GM04503 (cell line): ENCODE measurements at regions not wholly inside any gene's neighbourhood (a gene's known extent, or its start where the extent isn't known, plus 50 kb on each side); places are given as distances from the start of the nearest gene placed in this dataset.

Experiments
- DNase-seq: peaks from one replicate; pipeline ENCODE4 v3.0.0-alpha.2; 2012; ENCODE audit warnings: low read depth

DNA sequence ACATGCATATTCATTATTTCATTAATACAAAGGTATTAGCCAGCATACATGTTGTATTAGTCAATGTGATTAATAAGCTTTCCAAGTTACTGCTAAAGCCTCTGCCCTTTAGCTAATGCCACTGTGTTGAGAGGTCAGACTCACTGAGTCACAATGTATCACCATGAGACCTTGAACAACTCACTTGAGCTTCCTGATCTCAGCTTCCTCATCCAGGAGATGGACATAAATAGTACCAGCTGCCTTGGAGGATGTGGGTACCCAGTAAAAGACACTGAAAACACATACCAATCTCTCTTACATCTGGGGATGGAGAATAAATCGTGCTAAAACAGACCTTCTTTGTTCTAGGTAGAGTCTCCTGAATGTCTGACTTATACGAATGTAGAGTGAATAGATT is 224.6 kb downstream of the EPHA4 start:
- no peak for DNase-seq

DNA sequence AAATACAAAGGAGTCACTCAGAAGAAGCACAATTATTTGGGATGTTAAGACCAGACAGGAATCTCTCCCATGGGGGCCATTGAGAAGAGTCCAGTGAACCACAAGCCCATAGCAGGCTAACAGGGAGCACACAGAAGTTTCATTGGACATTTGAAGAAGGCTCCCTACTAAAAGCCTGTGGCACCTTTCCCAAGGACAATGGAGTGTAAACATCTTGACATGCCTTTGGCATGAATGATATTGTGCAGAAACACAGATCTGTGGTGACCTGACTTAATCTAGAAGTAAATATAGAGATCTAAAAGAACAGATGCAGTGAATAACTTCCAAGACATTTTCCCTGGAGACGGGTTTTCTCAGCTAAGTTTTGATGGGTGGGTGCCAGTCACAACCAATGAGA is 221.5 kb downstream of the EPHA4 start:
- no peak for DNase-seq

GRCh38 chr2:221353201-221353600 is 218.9 kb downstream of the EPHA4 start:
- DNase-seq = no peak

- DNase-seq = no peak
Observed at GRCh38 chr2:221360312-221360711, 211.8 kb downstream of the EPHA4 start.

GRCh38 chr2:221360742-221361141 is 211.4 kb downstream of the EPHA4 start:
- no peak for DNase-seq

GRCh38 chr2:221361633-221362032 is 210.5 kb downstream of the EPHA4 start:
- no peak for DNase-seq

GRCh38 chr2:221364672-221365071 is 207.4 kb downstream of the EPHA4 start:
- DNase-seq = no peak
